Muscle layer of duodenum (tissue), 2 donors: ENCODE measurements at regions not wholly inside any gene's neighbourhood (a gene's known extent, or its start where the extent isn't known, plus 50 kb on each side); places are given as distances from the start of the nearest gene placed in this dataset.

Experiments used
- H3K27ac ChIP-seq: one replicate; pipeline ENCODE4 v1.7.0; 2013; ENCODE audit warnings: mild to moderate bottlenecking, low read length
- H3K27me3 ChIP-seq: one replicate; pipeline ENCODE4 v1.7.0; 2013; ENCODE audit warnings: low read depth, mild to moderate bottlenecking, control low read depth, low read length
- H3K36me3 ChIP-seq, 2 donors: one replicate each; pipeline ENCODE4 v1.7.0; 2013; ENCODE audit warnings: low read length in 2 of 2, control low read depth in 1 of 2, mild to moderate bottlenecking in 1 of 2; ENCODE audit not compliant: insufficient read depth in 2 of 2, control insufficient read depth in 1 of 2
- H3K4me1 ChIP-seq, 2 donors: one replicate each; pipeline ENCODE4 v1.7.0; 2013; ENCODE audit warnings: low read length in 2 of 2, mild to moderate bottlenecking in 2 of 2, control low read depth in 1 of 2, moderate library complexity in 1 of 2; ENCODE audit not compliant: insufficient read depth in 2 of 2, control insufficient read depth in 1 of 2
- H3K4me3 ChIP-seq, 2 donors: one replicate each; pipeline ENCODE4 v1.7.0; 2013; ENCODE audit warnings: low read length in 2 of 2, low read depth in 1 of 2, mild to moderate bottlenecking in 1 of 2
- H3K9me3 ChIP-seq, 2 donors: one replicate each; pipeline ENCODE4 v1.7.0; 2013; ENCODE audit warnings: low read length in 2 of 2, control low read depth in 1 of 2, mild to moderate bottlenecking in 1 of 2; ENCODE audit not compliant: control insufficient read depth in 1 of 2
- donor health status: healthy.

DNA sequence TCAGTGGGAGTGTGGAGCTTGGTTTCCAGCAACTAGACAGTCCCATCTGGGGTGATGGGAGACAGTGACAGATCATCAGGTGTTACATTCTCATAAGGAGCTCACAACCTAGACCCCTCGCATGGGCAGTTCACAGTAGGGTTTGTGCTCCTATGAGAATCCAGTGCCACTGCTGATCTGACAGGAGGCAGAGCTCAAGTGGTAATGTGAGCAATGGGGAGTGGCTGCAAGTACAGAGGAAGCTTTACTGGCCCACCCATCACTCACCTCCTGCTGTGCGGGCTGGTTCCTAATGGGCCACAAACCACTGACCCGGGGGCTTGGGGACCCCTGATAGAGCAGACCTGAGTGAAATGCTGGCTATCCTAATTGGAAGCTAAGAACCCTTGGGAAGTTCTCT lies 242.8 kb downstream of the BAMBI start:
- H3K4me1 ChIP-seq = peaks cover 0 to 3% of the 10 kb centered on the region in 2 donors
- H3K27me3 ChIP-seq = no peaks in the 10 kb centered on the region
- no peaks in the 10 kb centered on the region for H3K36me3 ChIP-seq
- no peak overlapping the region for H3K4me3 ChIP-seq
- no peaks in the 10 kb centered on the region for H3K9me3 ChIP-seq
- H3K27ac ChIP-seq = no peak overlapping the region

DNA sequence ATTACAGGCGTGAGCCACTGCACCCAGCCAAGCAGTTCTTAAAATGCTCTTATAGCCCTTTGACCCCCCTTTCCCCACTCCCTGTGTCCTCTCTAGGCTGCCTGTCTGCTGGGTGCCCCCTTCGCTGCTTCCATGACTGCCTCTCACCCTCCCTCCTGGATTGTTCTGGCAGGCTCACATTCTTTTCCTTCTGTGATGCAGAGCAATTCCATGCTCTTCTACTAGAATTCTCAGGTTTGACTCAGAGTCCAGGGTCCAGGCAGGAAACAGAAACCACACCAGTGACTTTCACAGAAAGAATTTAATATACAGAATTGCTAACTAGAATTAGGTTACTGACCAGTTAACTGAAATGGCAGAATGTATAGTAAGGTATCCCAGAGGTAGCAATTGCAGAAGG lies 244.8 kb downstream of the BAMBI start:
- Histone ChIP-seq H3K27me3 (no peaks in the 10 kb centered on the region), H3K27ac (no peak overlapping the region), H3K4me3 (no peak overlapping the region), H3K9me3 (no peaks in the 10 kb centered on the region), H3K4me1 (peaks cover 0 to 5% of the 10 kb centered on the region in 2 donors), H3K36me3 (no peaks in the 10 kb centered on the region)

DNA sequence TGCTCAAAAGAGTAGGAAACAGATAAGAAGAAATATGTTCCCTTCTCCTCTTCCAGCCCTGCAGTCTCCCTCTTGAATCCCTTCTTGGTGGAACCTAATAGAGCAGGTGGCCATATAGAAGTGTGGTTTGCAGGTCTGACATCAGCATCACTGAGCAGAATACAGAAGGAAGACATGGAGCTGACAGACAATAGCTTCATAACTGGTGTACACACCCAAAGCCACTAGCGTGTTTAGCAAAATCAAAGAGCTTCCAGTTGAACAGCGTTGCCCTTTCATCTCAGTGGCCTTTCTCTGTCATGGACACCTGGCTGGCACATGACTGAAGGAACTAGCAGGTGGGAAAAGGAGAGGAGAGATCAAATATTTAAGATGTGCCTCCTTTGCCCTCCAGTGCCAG lies 245.5 kb downstream of the BAMBI start:
- H3K4me3 ChIP-seq = no peak overlapping the region
- H3K27ac ChIP-seq = no peak overlapping the region
- no peaks in the 10 kb centered on the region for H3K9me3 ChIP-seq
- H3K27me3 ChIP-seq = no peaks in the 10 kb centered on the region
- H3K36me3 ChIP-seq = no peaks in the 10 kb centered on the region
- peaks cover 0 to 5% of the 10 kb centered on the region in 2 donors for H3K4me1 ChIP-seq

DNA sequence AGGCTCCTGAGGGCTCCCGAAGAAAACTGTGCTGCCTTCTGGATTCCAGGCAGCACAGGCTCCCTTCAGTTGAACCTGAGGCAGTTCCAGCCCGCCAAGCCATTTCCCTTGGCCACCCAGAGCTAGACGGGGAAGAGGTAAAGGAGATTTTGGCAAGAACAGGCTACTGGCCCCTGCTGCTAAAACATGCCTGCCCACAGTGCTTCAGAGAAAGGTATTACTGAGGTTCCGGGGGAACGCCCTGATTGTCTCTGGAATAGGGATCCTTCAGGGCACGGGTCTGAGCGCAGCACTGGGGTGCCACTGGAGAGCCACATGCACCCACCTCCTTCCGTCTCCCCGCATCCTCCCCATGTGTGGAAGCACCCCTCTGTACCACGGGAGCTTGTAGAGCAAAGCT lies 247.4 kb downstream of the BAMBI start:
- peaks cover 0 to 5% of the 10 kb centered on the region in 2 donors for H3K4me1 ChIP-seq
- H3K36me3 ChIP-seq = no peaks in the 10 kb centered on the region
- H3K27ac ChIP-seq = no peak overlapping the region
- peak overlapping the region in 1 of 2 donors; percentile 7 for H3K4me3 ChIP-seq
- H3K27me3 ChIP-seq = no peaks in the 10 kb centered on the region
- no peaks in the 10 kb centered on the region for H3K9me3 ChIP-seq

DNA sequence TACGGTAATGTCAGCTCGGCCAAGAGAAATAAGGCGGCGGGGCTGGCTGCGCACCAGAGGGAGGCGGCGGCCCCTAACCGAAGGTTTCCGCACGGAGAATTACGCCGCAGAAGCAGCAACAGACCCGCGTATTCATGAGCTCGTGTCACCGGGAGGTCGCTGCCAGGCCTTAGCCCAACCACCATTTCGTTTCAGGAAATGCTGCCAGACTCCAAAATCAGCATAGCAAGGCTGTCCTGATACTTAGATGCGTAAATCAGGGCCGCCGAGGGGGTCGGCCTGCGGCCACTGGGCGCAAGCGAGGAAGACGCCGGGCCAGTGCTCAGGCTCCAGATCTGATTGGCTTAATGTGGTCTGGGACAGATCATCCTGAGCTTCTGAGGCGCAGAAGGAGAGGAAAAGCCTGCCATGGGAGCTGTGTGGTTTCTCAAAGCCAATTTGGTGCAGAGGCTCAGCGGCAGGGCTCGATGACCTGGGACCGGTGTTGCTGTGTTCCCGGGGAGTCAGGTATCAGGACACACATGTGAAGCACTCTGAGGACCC lies 247.9 kb downstream of the BAMBI start:
- no peaks in the 10 kb centered on the region for H3K36me3 ChIP-seq
- H3K4me1 ChIP-seq = peaks cover 0 to 5% of the 10 kb centered on the region in 2 donors
- no peaks in the 10 kb centered on the region for H3K27me3 ChIP-seq
- H3K27ac ChIP-seq = no peak overlapping the region
- H3K4me3 ChIP-seq = peak overlapping the region in 1 of 2 donors; percentile 7
- H3K9me3 ChIP-seq = no peaks in the 10 kb centered on the region

DNA sequence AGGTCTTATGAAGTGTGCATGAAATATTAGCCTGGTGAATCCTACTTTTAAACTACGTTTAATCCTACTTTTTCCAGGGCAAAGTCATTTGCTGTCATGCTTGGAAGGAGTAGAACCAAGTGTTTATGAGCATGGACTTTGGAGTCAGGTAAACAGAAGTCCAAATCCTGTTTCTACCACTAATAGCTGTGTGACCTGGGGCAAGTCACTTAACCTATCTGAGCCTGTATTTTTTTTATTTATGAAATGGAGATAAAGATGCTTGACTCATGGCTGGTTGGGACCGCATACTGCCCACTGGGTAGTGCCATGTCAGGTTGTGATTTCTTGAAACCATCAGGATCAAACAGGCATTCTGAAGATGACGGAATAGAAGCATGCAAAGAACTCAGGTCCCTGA lies 249.6 kb downstream of the BAMBI start:
- Histone ChIP-seq H3K4me3 (no peak overlapping the region), H3K27ac (no peak overlapping the region), H3K27me3 (no peaks in the 10 kb centered on the region), H3K9me3 (no peaks in the 10 kb centered on the region), H3K36me3 (no peaks in the 10 kb centered on the region), H3K4me1 (peaks cover 0 to 5% of the 10 kb centered on the region in 2 donors)

DNA sequence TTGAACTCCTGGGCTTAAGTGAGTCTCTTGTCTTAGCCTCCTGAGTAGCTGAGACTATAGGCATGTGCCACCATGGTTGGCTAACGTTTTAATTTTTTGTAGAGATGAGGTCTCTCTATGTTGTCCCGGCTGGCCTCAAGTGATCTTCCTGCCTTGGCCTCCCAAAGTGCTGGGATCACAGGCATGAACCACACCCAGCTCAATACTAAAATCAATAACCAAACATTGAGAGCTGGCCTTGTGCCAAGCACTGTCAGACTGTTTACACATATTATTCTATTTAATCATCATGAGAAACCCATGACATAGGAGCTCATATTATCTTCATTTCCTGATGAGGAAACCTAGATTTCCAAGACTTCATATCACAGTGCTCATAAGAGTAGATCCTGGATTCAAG lies 251.2 kb downstream of the BAMBI start:
- Histone ChIP-seq H3K27me3 (no peaks in the 10 kb centered on the region), H3K36me3 (no peaks in the 10 kb centered on the region), H3K4me3 (no peak overlapping the region), H3K9me3 (no peaks in the 10 kb centered on the region), H3K4me1 (peaks cover 0 to 5% of the 10 kb centered on the region in 2 donors), H3K27ac (no peak overlapping the region)

DNA sequence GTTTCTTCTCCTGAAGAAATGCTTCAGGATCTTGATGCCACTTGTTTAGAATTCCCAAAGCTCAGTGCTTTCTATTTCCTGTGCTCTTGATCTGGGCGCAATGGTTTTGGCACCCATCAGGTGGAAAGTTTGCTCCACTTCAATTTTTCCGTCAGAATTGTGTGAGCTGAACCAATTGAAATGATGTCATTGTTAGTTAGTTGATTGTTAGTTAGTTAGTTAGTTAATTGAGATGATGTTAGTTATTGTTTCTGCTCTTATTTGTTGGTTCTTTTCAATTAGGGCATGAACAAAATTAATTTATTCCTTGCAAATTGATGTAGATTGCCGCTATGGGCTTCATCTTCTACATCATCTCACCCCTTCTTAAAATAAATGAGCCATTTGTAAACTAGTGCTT lies 252.6 kb downstream of the BAMBI start:
- Histone ChIP-seq H3K36me3 (no peaks in the 10 kb centered on the region), H3K4me1 (peaks cover 0 to 3% of the 10 kb centered on the region in 2 donors), H3K4me3 (no peak overlapping the region), H3K27ac (no peak overlapping the region), H3K27me3 (no peaks in the 10 kb centered on the region), H3K9me3 (no peaks in the 10 kb centered on the region)

DNA sequence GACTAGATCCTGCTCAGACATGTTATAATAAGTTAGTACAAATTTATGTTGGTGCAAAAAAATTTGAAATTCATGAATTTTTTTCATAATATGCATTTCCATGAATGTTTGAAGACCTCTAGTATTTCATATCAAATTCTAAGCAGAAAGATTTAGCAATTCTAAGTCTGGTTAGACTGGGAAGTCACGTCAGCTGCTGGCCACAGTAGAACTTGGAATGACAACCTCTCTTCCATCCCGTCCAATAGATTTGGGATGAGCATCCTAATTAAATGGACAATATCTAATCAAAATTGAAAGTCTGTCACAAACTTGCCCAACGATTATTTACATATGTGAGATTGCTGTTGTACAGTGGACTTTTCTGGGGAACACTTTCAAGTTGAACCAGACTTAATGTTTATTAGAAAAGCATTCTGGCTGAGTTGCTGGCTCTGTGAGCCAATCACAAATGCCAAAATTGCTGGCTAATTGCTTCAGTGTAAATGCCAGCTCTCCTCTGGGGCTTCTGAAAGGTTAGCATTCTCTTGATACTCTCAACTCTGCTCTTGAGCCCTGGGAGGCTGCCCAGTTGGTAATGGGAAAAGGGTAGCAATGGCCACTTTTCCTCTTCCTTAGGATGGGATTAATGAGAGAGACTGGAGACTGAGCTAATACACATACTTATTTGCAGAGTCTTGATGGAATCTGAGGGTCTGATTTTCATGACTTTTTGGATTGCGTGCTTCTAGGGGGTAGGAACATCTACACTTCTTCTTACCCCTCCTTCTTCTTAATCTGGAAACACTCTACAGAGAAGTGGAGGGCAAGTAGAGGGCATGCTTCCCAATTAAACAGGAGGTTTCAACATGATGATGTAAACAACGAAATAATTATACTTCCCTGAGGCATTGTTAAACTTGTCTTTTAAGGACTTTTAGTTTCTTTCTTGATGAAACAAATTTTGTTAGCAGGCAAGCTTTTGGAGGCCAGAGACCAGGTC lies 253.5 kb downstream of the BAMBI start:
- Histone ChIP-seq H3K36me3 (no peaks in the 10 kb centered on the region), H3K4me3 (no peak overlapping the region), H3K27ac (no peak overlapping the region)

DNA sequence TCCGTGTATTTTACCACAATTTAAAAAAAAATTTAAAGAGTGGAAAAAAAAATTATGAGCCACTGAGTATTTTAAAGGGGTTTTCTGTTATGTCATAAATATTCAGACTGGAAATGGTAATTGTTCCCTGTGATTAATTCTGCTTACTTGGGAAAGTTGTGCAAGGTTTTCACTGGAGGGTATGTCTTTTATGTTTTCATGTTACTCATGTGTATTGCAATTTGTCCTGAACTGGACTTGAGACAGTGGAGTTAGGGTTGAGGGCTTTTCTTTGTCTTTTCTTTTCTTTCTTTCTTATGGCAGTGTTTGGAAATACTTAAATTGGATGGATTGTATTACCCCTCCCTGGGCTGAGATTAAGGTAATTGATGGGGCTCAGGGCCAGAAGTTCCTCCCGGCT lies 257.7 kb downstream of the BAMBI start:
- H3K4me3 ChIP-seq = no peak overlapping the region
- H3K4me1 ChIP-seq = peaks cover 0 to 5% of the 10 kb centered on the region in 2 donors
- H3K9me3 ChIP-seq = no peaks in the 10 kb centered on the region
- no peaks in the 10 kb centered on the region for H3K36me3 ChIP-seq
- H3K27ac ChIP-seq = no peak overlapping the region
- H3K27me3 ChIP-seq = no peaks in the 10 kb centered on the region

More for the DNA sequence above, 253.5 kb downstream of the BAMBI start:
- no peaks in the 10 kb centered on the region for H3K4me1 ChIP-seq
- no peaks in the 10 kb centered on the region for H3K9me3 ChIP-seq
- H3K27me3 ChIP-seq = no peaks in the 10 kb centered on the region

DNA sequence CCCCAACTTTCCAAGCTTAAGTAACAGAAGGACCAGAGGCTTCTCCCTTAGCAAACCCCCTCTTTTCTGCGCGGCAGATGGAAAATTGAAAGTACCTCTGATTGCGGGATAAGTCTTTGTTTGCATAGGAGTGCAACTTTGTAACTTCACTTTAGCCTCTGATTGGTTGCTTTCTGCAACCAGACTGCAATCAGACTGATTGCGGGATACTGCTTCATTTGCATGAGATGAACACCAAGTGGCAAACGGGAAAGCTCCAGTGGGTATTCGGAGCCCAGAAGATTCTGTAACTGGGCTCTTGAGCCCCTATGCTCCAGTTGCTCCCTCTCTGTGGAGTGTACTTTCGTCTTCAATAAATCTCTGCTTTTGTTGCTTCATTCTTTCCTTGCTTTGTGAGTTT lies 260.6 kb downstream of the BAMBI start:
- no peaks in the 10 kb centered on the region for H3K36me3 ChIP-seq
- no peak overlapping the region for H3K4me3 ChIP-seq
- H3K27ac ChIP-seq = no peak overlapping the region
- no peaks in the 10 kb centered on the region for H3K9me3 ChIP-seq
- H3K4me1 ChIP-seq = peaks cover 0 to 5% of the 10 kb centered on the region in 2 donors
- no peaks in the 10 kb centered on the region for H3K27me3 ChIP-seq
